ENCODE measurements at regions not wholly inside any gene's neighbourhood (a gene's known extent, or its start where the extent isn't known, plus 50 kb on each side); places are given as distances from the start of the nearest gene placed in this dataset.

- no peak for TF ChIP-seq POLR2AphosphoS5 (IDR thresholded peaks at IDR 0.05)
- no peak for TF ChIP-seq CTCF (IDR thresholded peaks at IDR 0.05)
Measured at GRCh38 chrY:15500536-15500935, 976.2 kb downstream of the NLGN4Y start.

Measured in upper lobe of left lung (tissue), 4 donors.